Right kidney (tissue), 1 donor: ENCODE measurements at regions not wholly inside any gene's neighbourhood (a gene's known extent, or its start where the extent isn't known, plus 50 kb on each side); places are given as distances from the start of the nearest gene placed in this dataset.

Experiments
- DNase-seq: peaks from one replicate; pipeline ENCODE4 v3.0.0-alpha.2; 2016

DNA sequence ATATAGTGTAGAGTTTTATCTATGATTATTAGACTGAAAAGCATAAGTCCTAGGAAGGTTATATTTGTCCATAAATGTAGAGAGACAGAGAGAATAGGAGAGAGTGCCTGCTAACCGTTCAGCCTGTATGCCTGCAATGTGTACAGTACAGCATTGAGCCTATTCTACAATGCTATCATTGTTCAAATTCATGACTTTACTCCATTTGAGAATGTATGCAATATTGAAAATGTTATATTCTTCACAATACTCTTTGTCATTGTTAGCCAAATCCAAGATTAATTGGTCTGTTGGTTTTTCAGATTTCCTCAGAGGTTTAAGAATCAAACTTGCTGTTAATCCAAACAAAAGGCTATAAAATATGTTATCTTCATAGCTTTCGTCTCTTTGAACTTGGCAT is 585.2 kb upstream of the B3GALT2 start:
- DNase-seq: no peak

DNA sequence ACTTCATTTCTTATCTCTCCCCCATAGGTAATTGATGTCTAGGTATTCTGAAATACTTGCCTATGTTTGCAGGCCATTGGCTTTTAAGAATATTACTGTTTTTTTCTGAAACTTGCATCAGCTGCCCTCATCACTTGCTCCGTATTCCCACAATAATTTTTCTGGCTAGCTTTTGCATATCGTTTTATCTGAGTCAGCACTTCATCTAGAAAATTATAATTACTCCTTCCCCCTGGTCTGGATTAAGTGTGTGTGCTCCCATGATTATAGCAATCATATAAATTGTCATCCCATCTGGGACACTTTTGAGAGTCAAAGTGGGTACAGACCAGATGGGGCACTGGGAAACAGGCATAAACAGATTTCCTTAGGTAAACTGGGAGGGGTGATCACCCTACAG is 583.2 kb upstream of the B3GALT2 start:
- no peak for DNase-seq

DNA sequence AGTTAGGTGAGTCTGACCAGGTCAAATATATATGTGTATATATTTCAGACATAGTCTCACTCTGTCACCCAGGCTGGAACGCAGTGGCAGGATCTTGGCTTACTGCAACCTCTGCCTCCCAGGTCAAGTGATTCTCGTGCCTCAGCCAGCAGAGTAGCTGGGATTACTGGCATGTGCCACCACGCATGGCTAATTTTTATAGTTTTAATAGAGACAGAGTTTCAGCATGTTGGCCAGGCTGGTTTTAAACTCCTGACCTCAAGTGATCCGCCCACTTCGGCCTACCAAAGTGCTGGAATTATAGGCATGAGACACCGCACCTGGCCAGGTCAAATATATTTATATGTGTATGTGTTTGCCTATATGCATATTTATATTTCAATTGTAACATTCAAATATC is 581.5 kb upstream of the B3GALT2 start:
- peak; percentile 11 for DNase-seq

DNA sequence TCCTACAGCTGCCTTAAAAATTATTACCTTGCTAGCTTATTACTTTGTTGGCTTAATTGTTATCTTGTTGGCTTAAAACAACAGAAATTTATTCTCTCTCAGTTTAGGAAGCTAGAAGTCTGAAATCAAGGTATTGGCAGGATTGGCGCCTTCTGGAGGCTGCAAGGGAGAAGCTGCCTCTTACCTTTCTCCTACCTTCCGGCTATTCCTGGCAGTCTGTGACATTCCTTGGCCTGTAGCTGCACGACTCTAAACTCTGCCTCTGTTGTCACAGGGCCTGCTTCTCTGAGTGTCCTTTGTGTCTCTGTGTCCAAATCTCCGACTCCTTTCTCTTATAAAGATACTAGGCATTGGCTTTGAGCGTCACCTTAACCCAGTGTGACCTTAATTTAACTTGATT is 579.9 kb upstream of the B3GALT2 start:
- DNase-seq: no peak

GRCh38 chr1:193763266-193763665 is 576.9 kb upstream of the B3GALT2 start:
- DNase-seq: no peak

GRCh38 chr1:193762236-193762635 is 575.8 kb upstream of the B3GALT2 start:
- no peak for DNase-seq

DNA sequence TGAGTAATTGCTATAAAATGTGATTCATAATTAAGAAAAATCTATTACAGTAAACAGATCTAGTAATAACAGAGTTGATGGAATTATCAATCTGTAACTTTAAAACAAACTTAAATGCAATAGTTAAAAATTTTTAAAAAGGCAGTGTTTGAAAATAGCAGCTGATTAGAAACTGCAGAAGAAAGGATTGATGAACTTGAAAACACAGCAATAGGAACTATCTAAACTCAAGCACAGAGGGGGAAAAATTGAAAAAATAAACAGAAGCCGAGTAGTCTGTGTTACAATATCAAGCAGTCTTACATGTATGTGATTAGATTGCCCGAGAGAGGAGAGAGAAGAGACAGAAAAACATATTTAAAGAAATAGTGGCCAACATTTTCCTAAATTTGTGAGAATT is 569.0 kb upstream of the B3GALT2 start:
- no peak for DNase-seq

GRCh38 chr1:193754732-193755427 is 568.5 kb upstream of the B3GALT2 start:
- DNase-seq: no peak

DNA sequence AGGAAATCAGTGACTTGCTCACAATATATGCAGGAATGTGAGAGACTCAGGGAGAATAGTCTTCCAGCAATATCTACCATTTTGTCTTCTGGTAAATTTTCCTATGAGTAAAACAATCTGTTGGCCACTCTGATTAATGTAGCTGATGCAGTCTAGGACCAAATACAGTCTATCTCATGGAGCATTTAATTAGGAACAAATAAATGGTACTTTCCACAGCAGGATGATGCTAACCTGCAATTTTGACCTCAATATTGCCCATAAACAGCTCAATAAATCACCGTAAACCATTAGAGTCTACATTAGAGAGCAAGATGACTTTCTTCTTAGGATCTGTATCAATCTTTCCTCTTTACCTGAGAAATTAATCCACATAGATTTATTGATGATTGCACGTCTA is 567.7 kb upstream of the B3GALT2 start:
- no peak for DNase-seq

DNA sequence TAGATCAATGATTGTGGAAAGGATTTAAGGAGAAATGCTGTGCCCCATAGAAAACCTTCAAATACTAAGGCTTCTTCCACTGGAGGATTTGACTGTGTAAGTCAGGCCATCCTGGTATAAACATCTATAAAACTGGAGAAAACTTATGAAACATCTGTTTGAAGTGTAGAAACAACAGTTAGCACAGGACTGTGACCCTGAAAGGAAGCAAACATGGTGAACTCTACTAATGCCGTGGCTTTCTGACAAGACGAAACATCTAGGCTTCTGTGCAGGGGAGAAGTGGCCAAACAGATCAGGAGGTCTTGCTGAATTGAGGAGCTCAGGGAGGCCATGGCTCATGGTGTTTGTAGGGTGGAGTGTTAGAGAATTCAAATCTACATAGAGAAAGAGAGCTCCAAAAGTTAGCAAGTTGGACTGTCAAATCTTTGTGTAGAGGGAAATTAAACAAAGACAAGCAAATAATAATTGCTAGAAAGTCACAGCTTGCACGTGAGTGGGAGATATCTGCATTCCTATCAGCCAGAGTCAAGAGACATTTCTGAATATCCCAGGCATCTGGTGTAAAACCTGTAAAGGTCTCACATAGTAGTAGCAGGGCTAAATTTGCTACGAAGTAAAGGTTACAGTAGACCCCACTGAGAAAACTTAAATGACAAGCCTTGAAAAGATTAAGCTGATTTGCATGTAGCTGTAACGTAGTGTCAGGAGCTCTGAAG is 566.8 kb upstream of the B3GALT2 start:
- no peak for DNase-seq

GRCh38 chr1:193749868-193750267 is 563.5 kb upstream of the B3GALT2 start:
- no peak for DNase-seq

- DNase-seq: no peak
Observed at GRCh38 chr1:193747579-193747978, 561.2 kb upstream of the B3GALT2 start.

DNA sequence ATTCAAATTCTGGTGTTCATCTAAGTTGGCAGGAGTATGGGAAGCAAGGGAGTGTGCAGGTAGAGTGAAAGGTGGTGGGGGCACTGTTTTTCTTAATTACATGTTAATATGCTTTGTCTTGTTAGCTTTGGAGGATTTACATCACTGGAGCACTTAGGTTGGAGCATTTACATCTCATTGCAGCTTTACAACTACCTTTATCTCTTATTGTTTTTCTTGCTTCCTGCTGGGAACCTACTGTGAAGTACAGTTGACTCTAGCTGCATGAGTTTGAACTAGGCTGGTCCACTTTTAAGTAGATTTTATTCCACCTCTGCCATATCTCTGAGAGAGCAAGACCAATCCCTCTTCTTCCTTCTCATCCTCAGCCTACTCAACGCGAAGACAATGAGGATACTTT is 554.8 kb upstream of the B3GALT2 start:
- DNase-seq: no peak

DNA sequence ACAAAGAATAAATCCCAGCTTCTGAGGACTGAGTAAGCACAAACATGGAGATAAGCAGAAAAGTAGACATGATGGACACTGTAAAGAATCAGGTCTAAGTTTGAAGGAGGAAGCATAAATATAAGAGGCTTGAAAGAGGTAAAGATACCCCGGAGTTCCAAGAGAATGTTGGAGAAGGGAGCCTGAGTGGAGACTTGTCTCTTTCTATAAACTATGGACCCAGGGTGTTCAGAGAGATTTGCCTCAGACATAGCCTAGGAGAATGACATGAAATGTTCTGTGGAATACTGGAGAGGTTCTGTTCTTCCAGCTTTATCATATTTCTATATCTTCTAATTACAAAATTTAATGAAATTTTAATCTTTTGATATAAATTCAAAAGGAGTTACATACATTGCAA is 554.3 kb upstream of the B3GALT2 start:
- no peak for DNase-seq

DNA sequence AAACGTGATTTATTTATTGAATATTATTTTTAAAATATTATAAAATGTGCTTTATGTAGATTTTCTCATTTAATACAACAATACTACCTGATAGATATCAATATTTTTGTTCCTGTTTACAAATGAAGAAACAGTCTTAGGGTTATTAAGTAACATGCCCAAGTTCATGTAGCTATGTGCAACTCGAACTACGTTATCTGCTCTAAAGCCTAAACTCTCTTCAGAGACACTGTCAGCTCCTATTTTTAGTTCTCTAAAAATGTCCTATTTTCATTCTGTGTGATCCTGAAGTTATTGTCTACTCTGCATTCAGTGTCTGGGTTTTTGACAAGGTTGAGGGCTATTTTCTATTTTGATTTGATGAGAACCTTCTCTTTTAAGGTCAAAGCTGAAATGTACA is 550.1 kb upstream of the B3GALT2 start:
- no peak for DNase-seq

DNA sequence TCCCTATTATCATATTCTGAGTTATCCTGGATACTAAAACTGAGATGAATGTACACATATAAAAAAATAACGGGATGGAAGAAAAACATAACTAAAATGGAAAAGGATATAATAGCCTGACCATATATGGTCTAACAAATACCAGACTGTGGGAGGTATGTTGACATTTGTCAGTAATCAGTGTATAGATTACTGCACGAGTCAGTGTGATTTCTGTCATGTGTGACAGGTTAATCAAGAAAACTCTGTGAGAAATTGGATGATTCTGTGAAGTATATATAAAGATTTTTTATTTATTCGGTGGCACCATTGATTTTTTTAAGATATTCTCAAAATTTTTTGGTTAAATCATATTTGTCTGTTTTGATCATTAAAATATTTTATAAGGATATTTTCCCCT is 547.3 kb upstream of the B3GALT2 start:
- DNase-seq: no peak

- no peak for DNase-seq
Observed at GRCh38 chr1:193730017-193730416, 543.6 kb upstream of the B3GALT2 start.

DNA sequence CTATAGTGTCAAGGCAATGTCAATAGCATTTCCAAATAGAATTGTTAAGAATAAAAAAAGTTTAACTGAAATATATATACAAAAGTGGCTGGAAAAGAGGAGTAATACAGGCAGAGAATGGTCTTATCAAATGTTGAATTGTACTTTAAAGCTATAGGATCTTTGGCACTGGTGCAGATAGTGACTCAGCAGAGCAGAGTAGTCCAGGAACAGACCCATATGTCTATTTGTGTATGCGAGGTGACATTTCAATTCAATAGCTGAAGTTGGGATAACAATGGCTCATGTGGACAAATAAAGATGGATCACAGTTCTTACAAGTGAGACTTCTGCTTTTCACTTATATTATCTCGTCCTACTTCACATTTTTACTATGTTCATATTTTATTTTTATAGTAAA is 543.0 kb upstream of the B3GALT2 start:
- no peak for DNase-seq

DNA sequence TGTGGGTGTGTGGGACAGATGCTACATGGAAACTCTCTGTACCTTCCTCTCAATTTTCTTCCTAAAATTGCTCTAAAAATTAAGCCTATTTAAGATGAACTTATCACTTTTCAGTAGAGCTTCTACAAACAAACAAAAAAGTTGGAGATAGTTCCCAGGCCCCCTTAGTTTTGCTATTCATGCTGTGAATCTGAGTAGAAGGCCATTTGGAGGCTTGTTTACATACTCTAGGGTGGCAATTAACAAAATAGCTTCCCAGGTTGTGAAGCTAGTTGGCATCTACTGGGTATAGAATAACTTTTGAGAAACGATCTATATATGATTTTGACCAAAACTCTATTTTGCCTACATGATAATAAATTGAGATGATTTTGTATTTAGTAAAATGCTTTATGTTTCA is 541.4 kb upstream of the B3GALT2 start:
- no peak for DNase-seq

- DNase-seq: no peak
Observed at GRCh38 chr1:193726722-193727121, 540.3 kb upstream of the B3GALT2 start.

DNA sequence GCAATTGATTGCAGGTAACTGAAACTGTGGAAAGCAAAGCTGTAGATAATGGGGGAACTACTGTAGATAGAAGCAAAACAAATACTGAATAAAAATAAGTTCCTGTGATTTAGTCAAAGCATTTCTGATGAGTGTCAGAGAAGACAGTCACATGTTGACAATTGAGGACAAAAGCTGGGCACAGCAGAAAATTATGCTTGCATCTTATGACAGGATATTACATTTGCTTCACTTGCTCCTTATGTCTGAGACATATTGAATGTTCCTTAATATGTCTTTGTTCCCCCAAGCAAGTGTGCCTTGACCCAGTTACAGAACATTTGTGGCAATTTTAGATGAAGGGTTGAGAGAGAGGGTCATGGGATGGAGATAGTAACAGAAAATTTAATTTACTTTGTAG is 526.0 kb upstream of the B3GALT2 start:
- no peak for DNase-seq

GRCh38 chr1:193709607-193710006 is 523.2 kb upstream of the B3GALT2 start:
- DNase-seq: no peak

- DNase-seq: peak; percentile 3
Observed at GRCh38 chr1:193707271-193708021, 521.0 kb upstream of the B3GALT2 start.

- DNase-seq: no peak
Observed at GRCh38 chr1:193706766-193707165, 520.4 kb upstream of the B3GALT2 start.
